ENCODE measurements at regions not wholly inside any gene's neighbourhood (a gene's known extent, or its start where the extent isn't known, plus 50 kb on each side); places are given as distances from the start of the nearest gene placed in this dataset.

- no peak for DNase-seq (ENCODE audit: low read depth in 2 of 2, low spot score in 1 of 2)
Observed at GRCh38 chr22:48554893-48555572, 1272.6 kb downstream of the BRD1 start.

GRCh38 chr22:48553694-48554308, 1273.9 kb downstream of the BRD1 start:
- DNase-seq (ENCODE audit: low read depth in 2 of 2, low spot score in 1 of 2), result no peak

GRCh38 chr22:48553119-48553518, 1274.6 kb downstream of the BRD1 start:
- DNase-seq (ENCODE audit: low read depth in 2 of 2, low spot score in 1 of 2), result no peak

GRCh38 chr22:48551716-48552268, 1275.9 kb downstream of the BRD1 start:
- DNase-seq (ENCODE audit: low read depth in 2 of 2, low spot score in 1 of 2), result no peak

GRCh38 chr22:48551061-48551460, 1276.6 kb downstream of the BRD1 start:
- DNase-seq (ENCODE audit: low read depth in 2 of 2, low spot score in 1 of 2), result no peak

GRCh38 chr22:48548391-48548790, 1279.3 kb downstream of the BRD1 start:
- DNase-seq (ENCODE audit: low read depth in 2 of 2, low spot score in 1 of 2), result no peak

GRCh38 chr22:48547971-48548370, 1279.7 kb downstream of the BRD1 start:
- DNase-seq (ENCODE audit: low read depth in 2 of 2, low spot score in 1 of 2), result no peak

GRCh38 chr22:48546653-48547424, 1280.8 kb downstream of the BRD1 start:
- no peak for DNase-seq (ENCODE audit: low read depth in 2 of 2, low spot score in 1 of 2)

- no peak for DNase-seq (ENCODE audit: low read depth in 2 of 2, low spot score in 1 of 2)
Observed at GRCh38 chr22:48545987-48546386, 1281.7 kb downstream of the BRD1 start.

GRCh38 chr22:48541401-48542098, 1286.1 kb downstream of the BRD1 start:
- no peak for DNase-seq (ENCODE audit: low read depth in 2 of 2, low spot score in 1 of 2)

- no peak for DNase-seq (ENCODE audit: low read depth in 2 of 2, low spot score in 1 of 2)
Observed at GRCh38 chr22:48539261-48539660, 1288.4 kb downstream of the BRD1 start.

GRCh38 chr22:48538291-48538820, 1289.3 kb downstream of the BRD1 start:
- no peak for DNase-seq (ENCODE audit: low read depth in 2 of 2, low spot score in 1 of 2)

- DNase-seq (ENCODE audit: low read depth in 2 of 2, low spot score in 1 of 2), result no peak
Observed at GRCh38 chr22:48537343-48537680, 1290.4 kb downstream of the BRD1 start.

GRCh38 chr22:48536541-48537342, 1290.9 kb downstream of the BRD1 start:
- no peak for DNase-seq (ENCODE audit: low read depth in 2 of 2, low spot score in 1 of 2)

- no peak for DNase-seq (ENCODE audit: low read depth in 2 of 2, low spot score in 1 of 2)
Observed at GRCh38 chr22:48535868-48536540, 1291.7 kb downstream of the BRD1 start.

GRCh38 chr22:48534395-48534958, 1293.2 kb downstream of the BRD1 start:
- no peak for DNase-seq (ENCODE audit: low read depth in 2 of 2, low spot score in 1 of 2)

GRCh38 chr22:48532986-48533385, 1294.7 kb downstream of the BRD1 start:
- no peak for DNase-seq (ENCODE audit: low read depth in 2 of 2, low spot score in 1 of 2)

- DNase-seq (ENCODE audit: low read depth in 2 of 2, low spot score in 1 of 2), result no peak
Observed at GRCh38 chr22:48531761-48532435, 1295.8 kb downstream of the BRD1 start.

- DNase-seq (ENCODE audit: low read depth in 2 of 2, low spot score in 1 of 2), result no peak
Observed at GRCh38 chr22:48531108-48531507, 1296.6 kb downstream of the BRD1 start.

All from stimulated activated CD8-positive, alpha-beta memory T cell treated with anti-CD3 and anti-CD28 coated beads, Interleukin-4, amount 100 ng/mL, for 4 hours (primary cell).